ENCODE measurements at regions not wholly inside any gene's neighbourhood (a gene's known extent, or its start where the extent isn't known, plus 50 kb on each side); places are given as distances from the start of the nearest gene placed in this dataset.

- Histone ChIP-seq H3K4me2 (ENCODE audit: low read depth, low read length) (no peak overlapping the region), H3K9me3 (ENCODE audit: control insufficient read depth, insufficient read depth, low read length) (peaks cover 10% of the 10 kb centered on the region; the same call in 1 of the 2 replicates), H3K79me1 (ENCODE audit: low read depth in 1 of 2, low read length in 2 of 2) (no peaks in the 10 kb centered on the region), H3K27me3 (ENCODE audit: control insufficient read depth, insufficient read depth, low read length) (no peaks in the 10 kb centered on the region), H3K23ac (ENCODE audit: low read depth, low read length) (no peak overlapping the region), H3K36me3 (ENCODE audit: control insufficient read depth, insufficient read depth, low read length) (no peaks in the 10 kb centered on the region), H4K5ac (ENCODE audit: low read depth, low read length) (no peak overlapping the region), H2BK5ac (ENCODE audit: low read depth, low read length, poor library complexity, severe bottlenecking) (no peak overlapping the region), H4K91ac (ENCODE audit: insufficient read depth, low read depth, low read length) (no peak overlapping the region), H3K9ac (ENCODE audit: low read depth, low read length) (no peak overlapping the region), H3K56ac (ENCODE audit: extremely low read depth, insufficient read depth, low read length) (no peak overlapping the region), H2AK9ac (replicated peaks; ENCODE audit: low read depth, low read length, poor library complexity) (no peak overlapping the region), H3K14ac (replicated peaks; ENCODE audit: low read depth, low read length) (no peak overlapping the region), H2AFZ (replicated peaks; ENCODE audit: low read length, poor library complexity) (no peak overlapping the region), H3K4me1 (ENCODE audit: control insufficient read depth, insufficient read depth, low read length) (no peaks in the 10 kb centered on the region), H3K27ac (ENCODE audit: insufficient read depth, low read length) (no peak overlapping the region), H2BK15ac (ENCODE audit: low read depth, low read length) (no peak overlapping the region), H2BK20ac (ENCODE audit: low read depth, low read length) (no peak overlapping the region), H3K4me3 (ENCODE audit: insufficient read depth, low read depth, low read length) (no peak overlapping the region), H3K9me1 (ENCODE audit: insufficient read depth, low read length) (no peaks in the 10 kb centered on the region), H3K18ac (ENCODE audit: low read depth, low read length) (no peak overlapping the region), H4K8ac (ENCODE audit: low read depth in 2 of 2, low read length in 2 of 2) (no peak overlapping the region), H4K20me1 (ENCODE audit: insufficient read depth, low read length) (no peaks in the 10 kb centered on the region), H2AK5ac (ENCODE audit: low read depth, low read length) (no peak overlapping the region), H2BK120ac (ENCODE audit: low read depth, low read length) (no peak overlapping the region), H3K4ac (ENCODE audit: low read depth, low read length) (no peak overlapping the region)
- ChIA-PET CTCF (no interaction called here), POLR2A (ENCODE audit: unreplicated experiment) (no interaction called here)
- BruUV-seq (replicated peaks): no TSS peak
- no CpG with 5 or more reads among the region's 1 CpG for WGBS, 2 experiments (ENCODE audit: extremely low coverage in 2 of 2, insufficient read length in 1 of 2)
- no peak for TF ChIP-seq USF2 (IDR thresholded peaks at IDR 0.05; ENCODE audit: low read depth, low read length)
- no peak for TF ChIP-seq MAZ (IDR thresholded peaks at IDR 0.05; ENCODE audit: borderline replicate concordance, low read depth, low read length)
- no peak for TF ChIP-seq CHD1 (IDR thresholded peaks at IDR 0.05; ENCODE audit: low read depth, low read length)
- no peak for TF ChIP-seq BHLHE40 (IDR thresholded peaks at IDR 0.05; ENCODE audit: low read depth, low read length)
- TF ChIP-seq RFX5 (IDR thresholded peaks at IDR 0.05; ENCODE audit: low read depth, low read length): no peak
- TF ChIP-seq FOS (IDR thresholded peaks at IDR 0.05; ENCODE audit: low read depth, low read length): no peak
- TF ChIP-seq NFE2L2 (IDR thresholded peaks at IDR 0.05; ENCODE audit: low read depth, low read length): no peak
- no peak for TF ChIP-seq CEBPB (IDR thresholded peaks at IDR 0.05; ENCODE audit: low read depth, low read length)
- no peak for TF ChIP-seq MXI1 (IDR thresholded peaks at IDR 0.05; ENCODE audit: borderline replicate concordance, low read depth, low read length)
- TF ChIP-seq POLR2A (IDR thresholded peaks at IDR 0.05; ENCODE audit: low read depth, low read length): no peak
- no peak for TF ChIP-seq RCOR1 (IDR thresholded peaks at IDR 0.05; ENCODE audit: insufficient replicate concordance, low read length)
- no peak for TF ChIP-seq RAD21 (IDR thresholded peaks at IDR 0.05; ENCODE audit: low read length)
- TF ChIP-seq ELK1 (IDR thresholded peaks at IDR 0.05; ENCODE audit: borderline replicate concordance, low read depth, low read length): no peak
- no peak for TF ChIP-seq SMC3 (IDR thresholded peaks at IDR 0.05; ENCODE audit: low read depth, low read length)
- no peak for TF ChIP-seq CTCF (conservative IDR thresholded peaks at IDR 0.05; ENCODE audit: low read depth, low read length)
- TF ChIP-seq MAFK (IDR thresholded peaks at IDR 0.05; ENCODE audit: low read depth, low read length): no peak
- intact Hi-C loops (cut with micrococcal nuclease) (no loop called here), in situ Hi-C loops (cut with MboI; ENCODE audit: low sequenced_read_pairs) (no loop called here), dilution Hi-C loops (cut with HindIII; ENCODE audit: low sequenced_read_pairs, unreplicated experiment) (no loop called here)
- no peak for ATAC-seq (ENCODE audit: low read depth)
- DNase-seq: no peak
These were observed 885.1 kb downstream of the CCSER2 start for GRCh38 chr10:85213493-85213892.
